Left lung (tissue), 4 donors: ENCODE measurements at regions not wholly inside any gene's neighbourhood (a gene's known extent, or its start where the extent isn't known, plus 50 kb on each side); places are given as distances from the start of the nearest gene placed in this dataset.
"Not testable (repeated sequence)": the region's sequence is repeated elsewhere in the genome, so short reads cannot be mapped to it uniquely, and the experiment has no call there.

Source experiments
- ATAC-seq: fragments of 200-7000 bp; cut with Tn5 transposase; one replicate; pipeline ENCODE4 v1.9.1; 2020; ENCODE audit warnings: moderate library complexity
- DNase-seq, 4 donors: peaks; one replicate each; pipeline ENCODE4 v3.0.0-alpha.2; 2013 to 2020
- H3K27ac ChIP-seq, 2 donors: fragments of 200-600 bp; sonication (generic) in 1 of 2; one replicate each; pipeline versions ENCODE4 v1.5.0 to v1.8.0; 2020 to 2021
- H3K27me3 ChIP-seq, 2 donors: fragments of 200-600 bp; sonication (generic) in 1 of 2; one replicate each; pipeline versions ENCODE4 v1.5.0 to v1.8.0; 2020 to 2021
- H3K36me3 ChIP-seq, 2 donors: fragments of 200-600 bp; sonication (generic) in 1 of 2; one replicate each; pipeline versions ENCODE4 v1.5.0 to v1.8.0; 2020 to 2021
- H3K4me1 ChIP-seq, 2 donors: fragments of 200-600 bp; one replicate each; pipeline ENCODE4 v1.8.0; 2021
- H3K4me3 ChIP-seq, 2 donors: fragments of 200-600 bp; sonication (generic) in 1 of 2; one replicate each; pipeline versions ENCODE4 v1.5.0 to v1.8.0; 2020 to 2021; ENCODE audit warnings: mild to moderate bottlenecking in 1 of 2
- H3K9me3 ChIP-seq, 2 donors: fragments of 200-600 bp; sonication (generic) in 1 of 2; one replicate each; pipeline versions ENCODE4 v1.5.0 to v1.8.0; 2020 to 2021
- intact Hi-C, 2 donors: fragments of 100-400 bp; cut with DNase I; formaldehyde crosslinking; loops; one replicate each; pipeline versions ENCODE4 v1.11.2 to v1.14.2; 2022
- TF ChIP-seq, protein P1 (sequence below), 2 donors: fragments of 200-600 bp; sonication (generic) in 1 of 2; IDR thresholded peaks; one replicate each; pipeline versions ENCODE4 v1.5.0 to v1.8.0; 2021; ENCODE audit warnings: antibody characterized with exemption in 2 of 2
- donor health status: DM: no; HTN: yes; CAD: no.
- donor health status: DM: no; HTN: no; CAD: no.

DNA sequence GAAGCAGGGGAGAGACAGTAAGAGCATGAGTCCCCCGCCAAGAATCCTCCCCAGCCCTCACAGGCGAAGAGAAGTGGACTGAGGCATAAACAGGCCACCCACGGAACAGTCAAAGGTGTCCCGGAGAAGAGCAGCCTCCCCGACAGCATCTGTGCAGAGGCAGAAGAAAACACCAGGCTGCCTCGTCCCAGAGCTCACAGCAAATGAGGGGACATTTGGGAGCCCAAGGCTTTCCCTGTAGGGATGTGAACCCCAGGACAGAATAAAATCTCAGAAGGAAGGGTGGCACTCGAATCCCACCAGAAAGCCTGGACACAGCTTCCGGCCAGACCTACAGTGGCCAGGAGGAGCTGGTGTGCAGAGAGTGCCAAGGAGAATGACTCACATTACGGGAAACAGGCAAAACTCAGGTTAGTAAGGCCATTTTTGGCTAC is 90.4 kb downstream of the DLL1 start:
- ATAC-seq: peak; percentile 47
- intact Hi-C loops: no loop called here
- no peak overlapping the region for H3K4me3 ChIP-seq
- TF ChIP-seq, protein P1, sequence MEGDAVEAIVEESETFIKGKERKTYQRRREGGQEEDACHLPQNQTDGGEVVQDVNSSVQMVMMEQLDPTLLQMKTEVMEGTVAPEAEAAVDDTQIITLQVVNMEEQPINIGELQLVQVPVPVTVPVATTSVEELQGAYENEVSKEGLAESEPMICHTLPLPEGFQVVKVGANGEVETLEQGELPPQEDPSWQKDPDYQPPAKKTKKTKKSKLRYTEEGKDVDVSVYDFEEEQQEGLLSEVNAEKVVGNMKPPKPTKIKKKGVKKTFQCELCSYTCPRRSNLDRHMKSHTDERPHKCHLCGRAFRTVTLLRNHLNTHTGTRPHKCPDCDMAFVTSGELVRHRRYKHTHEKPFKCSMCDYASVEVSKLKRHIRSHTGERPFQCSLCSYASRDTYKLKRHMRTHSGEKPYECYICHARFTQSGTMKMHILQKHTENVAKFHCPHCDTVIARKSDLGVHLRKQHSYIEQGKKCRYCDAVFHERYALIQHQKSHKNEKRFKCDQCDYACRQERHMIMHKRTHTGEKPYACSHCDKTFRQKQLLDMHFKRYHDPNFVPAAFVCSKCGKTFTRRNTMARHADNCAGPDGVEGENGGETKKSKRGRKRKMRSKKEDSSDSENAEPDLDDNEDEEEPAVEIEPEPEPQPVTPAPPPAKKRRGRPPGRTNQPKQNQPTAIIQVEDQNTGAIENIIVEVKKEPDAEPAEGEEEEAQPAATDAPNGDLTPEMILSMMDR (IDR thresholded peaks at IDR 0.05): no peak
- peaks cover 0 to 16% of the 10 kb centered on the region in 2 donors for H3K9me3 ChIP-seq
- H3K36me3 ChIP-seq: no peaks in the 10 kb centered on the region
- H3K27ac ChIP-seq: no peak overlapping the region
- H3K4me1 ChIP-seq: no peaks in the 10 kb centered on the region
- DNase-seq: peak in 1 of 4 donors; percentile 33
- no peaks in the 10 kb centered on the region for H3K27me3 ChIP-seq

DNA sequence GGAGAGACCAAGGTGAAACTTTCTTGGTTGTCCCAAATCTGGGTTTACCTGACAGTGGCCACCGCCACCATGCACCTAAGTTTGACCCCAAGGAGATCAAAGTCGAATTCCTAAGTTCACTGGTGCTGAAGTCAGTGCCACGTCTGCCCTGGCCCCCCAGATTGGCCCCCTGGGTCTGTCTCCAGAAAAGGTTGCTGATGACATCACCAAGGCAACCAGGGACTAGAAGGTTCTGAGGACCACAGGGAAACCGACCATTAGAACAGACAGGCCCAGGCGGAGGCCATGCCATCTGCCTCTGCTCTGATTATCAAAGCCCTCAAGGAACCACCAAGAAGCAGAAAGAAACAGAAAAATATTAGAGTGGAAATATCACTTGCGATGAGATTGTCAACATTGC is 91.2 kb downstream of the DLL1 start:
- TF ChIP-seq, protein P1 (IDR thresholded peaks at IDR 0.05): no peak
- Histone ChIP-seq H3K9me3 (peaks cover 0 to 23% of the 10 kb centered on the region in 2 donors), H3K4me3 (no peak overlapping the region), H3K27ac (no peak overlapping the region), H3K4me1 (no peaks in the 10 kb centered on the region), H3K36me3 (no peaks in the 10 kb centered on the region), H3K27me3 (no peaks in the 10 kb centered on the region)
- ATAC-seq: no peak
- intact Hi-C loops: no loop called here
- DNase-seq: no peak

DNA sequence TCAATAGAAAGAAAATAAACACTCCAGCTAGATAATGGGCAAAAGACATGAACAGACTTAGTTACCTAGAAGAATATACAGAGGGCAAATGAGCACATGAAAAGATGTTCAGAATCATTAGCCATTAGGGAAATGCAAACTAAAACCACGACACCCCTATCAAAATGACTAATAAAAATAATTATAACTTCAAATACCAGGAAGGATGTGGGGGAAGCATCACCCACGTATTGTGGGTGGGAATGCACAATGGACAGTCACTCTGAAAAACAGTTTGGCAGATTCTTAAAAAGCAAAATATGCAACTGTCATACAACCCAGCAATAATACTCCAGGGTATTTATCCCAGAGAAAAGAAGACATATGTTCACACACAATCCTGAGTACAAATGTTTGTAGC is 92.6 kb downstream of the DLL1 start:
- no peaks in the 10 kb centered on the region for H3K4me1 ChIP-seq
- intact Hi-C loops: no loop called here
- TF ChIP-seq, protein P1 (IDR thresholded peaks at IDR 0.05): no peak
- H3K4me3 ChIP-seq: no peak overlapping the region
- DNase-seq (no peak), ATAC-seq (no peak)
- no peaks in the 10 kb centered on the region for H3K36me3 ChIP-seq
- peaks cover 0 to 25% of the 10 kb centered on the region in 2 donors for H3K9me3 ChIP-seq
- no peak overlapping the region for H3K27ac ChIP-seq
- H3K27me3 ChIP-seq: peaks cover 0 to under 1% of the 10 kb centered on the region in 2 donors

DNA sequence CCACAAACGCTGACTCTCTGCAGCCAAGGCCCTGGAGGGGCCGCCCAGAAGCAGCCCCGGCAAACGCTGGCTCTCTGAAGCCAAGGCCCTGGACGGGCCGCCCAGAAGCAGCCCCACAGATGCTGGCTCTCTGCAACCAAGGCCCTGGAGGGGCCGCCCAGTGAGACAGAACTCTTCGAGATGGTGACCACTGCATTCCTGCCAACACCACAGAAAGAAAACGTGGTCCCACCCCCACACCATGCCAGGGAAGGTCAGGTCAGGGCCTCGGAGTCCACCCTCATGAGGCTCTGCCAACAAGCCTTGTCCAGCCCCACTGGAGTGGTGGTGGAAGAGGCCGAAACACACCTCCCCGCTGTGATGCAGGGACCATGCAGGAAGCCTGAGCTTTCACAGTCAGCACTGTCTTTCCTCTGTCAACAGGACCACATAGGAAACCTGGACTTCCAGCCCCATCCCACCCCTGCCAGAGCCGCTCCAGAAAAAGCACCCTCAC is 97.5 kb downstream of the DLL1 start:
- ATAC-seq (no peak), DNase-seq (no peak)
- Histone ChIP-seq H3K4me1 (no peaks in the 10 kb centered on the region), H3K4me3 (no peak overlapping the region), H3K27me3 (peaks cover 0 to 10% of the 10 kb centered on the region in 2 donors), H3K9me3 (peaks cover 0 to 25% of the 10 kb centered on the region in 2 donors), H3K36me3 (no peaks in the 10 kb centered on the region), H3K27ac (no peak overlapping the region)
- TF ChIP-seq, protein P1 (IDR thresholded peaks at IDR 0.05): no peak
- intact Hi-C loops: no loop called here

DNA sequence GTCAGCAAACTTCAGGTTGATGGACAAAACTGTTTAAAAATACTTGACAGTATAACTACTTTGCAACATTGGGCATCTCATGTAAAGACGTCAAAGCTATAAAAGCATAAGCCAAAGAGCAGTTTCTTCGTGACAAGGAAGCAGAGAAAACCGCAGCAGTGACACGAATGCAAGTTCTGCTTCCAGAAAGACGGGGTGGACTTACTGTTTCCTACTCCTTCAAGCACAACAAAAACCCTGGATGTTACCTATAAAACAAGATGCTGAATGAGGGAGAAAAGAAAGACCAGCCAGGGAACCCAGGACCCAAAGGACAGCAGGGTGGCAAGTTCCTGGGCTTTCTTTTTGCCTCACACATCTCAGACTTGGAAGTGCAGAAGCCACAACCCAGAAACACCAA is 98.0 kb downstream of the DLL1 start:
- TF ChIP-seq, protein P1 (IDR thresholded peaks at IDR 0.05): no peak
- H3K9me3 ChIP-seq: peaks cover 0 to 25% of the 10 kb centered on the region in 2 donors
- no peaks in the 10 kb centered on the region for H3K36me3 ChIP-seq
- ATAC-seq (no peak), DNase-seq (no peak)
- peaks cover 0 to 10% of the 10 kb centered on the region in 2 donors for H3K27me3 ChIP-seq
- intact Hi-C loops: no loop called here
- no peak overlapping the region for H3K27ac ChIP-seq
- H3K4me1 ChIP-seq: no peaks in the 10 kb centered on the region
- no peak overlapping the region for H3K4me3 ChIP-seq

DNA sequence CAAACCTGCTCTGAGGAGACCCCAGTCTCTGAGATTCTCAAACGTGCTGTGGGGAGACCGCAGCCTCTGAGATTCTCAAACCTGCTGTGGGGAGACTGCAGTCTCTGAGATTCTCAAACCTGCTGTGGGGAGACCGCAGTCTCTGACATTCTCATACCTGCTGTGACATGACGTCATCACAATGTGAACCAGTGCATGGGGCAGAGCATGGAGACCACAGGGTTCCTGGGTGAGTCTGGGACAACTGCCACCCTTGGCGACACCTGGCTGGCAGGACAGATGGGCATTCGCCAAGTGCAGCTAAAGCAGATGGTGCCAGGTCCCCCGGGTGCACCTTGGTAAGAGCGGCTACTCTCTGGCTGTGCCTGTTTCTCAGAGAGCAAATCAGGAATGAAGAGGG is 98.8 kb downstream of the DLL1 start:
- DNase-seq, H3K4me1 ChIP-seq, H3K36me3 ChIP-seq, ATAC-seq, H3K27ac ChIP-seq, H3K4me3 ChIP-seq, intact Hi-C loops: not testable (repeated sequence)
- Histone ChIP-seq H3K27me3 (peaks cover 0 to 10% of the 10 kb centered on the region in 2 donors), H3K9me3 (peaks cover 0 to 25% of the 10 kb centered on the region in 2 donors)
